Tibial artery (tissue), 4 donors: ENCODE measurements at regions not wholly inside any gene's neighbourhood (a gene's known extent, or its start where the extent isn't known, plus 50 kb on each side); places are given as distances from the start of the nearest gene placed in this dataset.

Source experiments
- DNase-seq, 2 donors: peaks; one replicate each; pipeline ENCODE4 v3.0.0-alpha.2; 2019
- H3K27ac ChIP-seq, 2 donors: fragments of 200-600 bp; sonication (generic) in 1 of 2; 1 replicate in 1 of 2; 2 replicates in 1 of 2; pipeline ENCODE4 v1.5.1; 2018 to 2019; ENCODE audit warnings: mild to moderate bottlenecking in 1 of 2
- H3K27me3 ChIP-seq, 2 donors: fragments of 200-600 bp; sonication (generic) in 1 of 2; one replicate each; pipeline versions ENCODE4 v1.5.1 to v1.6.0; 2016 to 2019
- H3K36me3 ChIP-seq, 3 donors: fragments of 200-600 bp; sonication (generic) in 2 of 3; one replicate each; pipeline ENCODE4 v1.5.1; 2016 to 2019; ENCODE audit warnings: mild to moderate bottlenecking in 2 of 3
- H3K4me1 ChIP-seq, 4 donors: fragments of 200-600 bp; sonication (generic) in 2 of 4; 1 replicate in 3 of 4; 2 replicates in 1 of 4; pipeline ENCODE4 v1.5.1; 2016 to 2019
- H3K4me3 ChIP-seq, 2 donors: fragments of 200-600 bp; sonication (generic) in 1 of 2; 1 replicate in 1 of 2; 2 replicates in 1 of 2; pipeline ENCODE4 v1.5.1; 2018 to 2019; ENCODE audit warnings: mild to moderate bottlenecking in 2 of 2
- H3K9me3 ChIP-seq, 3 donors: fragments of 200-600 bp; sonication (generic) in 1 of 3; one replicate each; pipeline ENCODE4 v1.5.1; 2016 to 2019
- intact Hi-C: fragments of 100-400 bp; cut with DNase I; formaldehyde crosslinking; loops from one replicate; pipeline ENCODE4 v1.15.0; 2023; ENCODE audit warnings: low total_unique reads
- TF ChIP-seq, protein P1 (sequence below), 2 experiments: fragments of 200-600 bp in 1 of 2; fragments of 450-650 bp in 1 of 2; IDR thresholded peaks; one replicate each; pipeline ENCODE4 v1.5.1; 2017 to 2019; ENCODE audit warnings: antibody characterized with exemption in 2 of 2, mild to moderate bottlenecking in 1 of 2, moderate library complexity in 1 of 2

DNA sequence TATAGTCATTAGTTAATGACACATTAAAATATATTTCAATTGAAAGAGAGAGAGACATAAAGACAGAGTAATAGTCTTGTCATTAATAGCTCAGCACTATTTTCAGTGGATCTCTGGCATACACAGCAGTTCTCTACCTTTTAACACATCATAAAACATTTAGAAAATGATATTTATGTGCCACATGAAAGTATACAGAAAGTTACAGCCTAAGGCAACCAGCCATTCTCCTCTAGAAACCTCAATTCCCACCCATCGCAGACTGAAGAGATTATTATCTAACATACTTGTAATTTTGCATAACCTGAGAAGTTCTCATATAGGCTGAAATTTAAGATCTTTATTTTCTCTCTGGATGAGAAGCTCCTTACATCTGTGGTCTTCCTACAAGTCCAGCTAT, 58.7 kb upstream of the FAM83B start:
- no peaks in the 10 kb centered on the region for H3K36me3 ChIP-seq
- DNase-seq = no peak
- intact Hi-C loops = no loop called here
- no peak overlapping the region for H3K4me3 ChIP-seq
- TF ChIP-seq, protein P1, sequence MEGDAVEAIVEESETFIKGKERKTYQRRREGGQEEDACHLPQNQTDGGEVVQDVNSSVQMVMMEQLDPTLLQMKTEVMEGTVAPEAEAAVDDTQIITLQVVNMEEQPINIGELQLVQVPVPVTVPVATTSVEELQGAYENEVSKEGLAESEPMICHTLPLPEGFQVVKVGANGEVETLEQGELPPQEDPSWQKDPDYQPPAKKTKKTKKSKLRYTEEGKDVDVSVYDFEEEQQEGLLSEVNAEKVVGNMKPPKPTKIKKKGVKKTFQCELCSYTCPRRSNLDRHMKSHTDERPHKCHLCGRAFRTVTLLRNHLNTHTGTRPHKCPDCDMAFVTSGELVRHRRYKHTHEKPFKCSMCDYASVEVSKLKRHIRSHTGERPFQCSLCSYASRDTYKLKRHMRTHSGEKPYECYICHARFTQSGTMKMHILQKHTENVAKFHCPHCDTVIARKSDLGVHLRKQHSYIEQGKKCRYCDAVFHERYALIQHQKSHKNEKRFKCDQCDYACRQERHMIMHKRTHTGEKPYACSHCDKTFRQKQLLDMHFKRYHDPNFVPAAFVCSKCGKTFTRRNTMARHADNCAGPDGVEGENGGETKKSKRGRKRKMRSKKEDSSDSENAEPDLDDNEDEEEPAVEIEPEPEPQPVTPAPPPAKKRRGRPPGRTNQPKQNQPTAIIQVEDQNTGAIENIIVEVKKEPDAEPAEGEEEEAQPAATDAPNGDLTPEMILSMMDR (IDR thresholded peaks at IDR 0.05) = no peak
- H3K27ac ChIP-seq = no peak overlapping the region
- H3K27me3 ChIP-seq = no peaks in the 10 kb centered on the region
- no peaks in the 10 kb centered on the region for H3K9me3 ChIP-seq
- H3K4me1 ChIP-seq = no peaks in the 10 kb centered on the region
